Neutrophil (primary cell): ENCODE measurements at regions not wholly inside any gene's neighbourhood (a gene's known extent, or its start where the extent isn't known, plus 50 kb on each side); places are given as distances from the start of the nearest gene placed in this dataset.

Experiments used
- H3K27ac ChIP-seq: fragments of 200-600 bp; sonication (generic); 2 replicates; pipeline ENCODE4 v1.5.1; 2016; ENCODE audit warnings: mild to moderate bottlenecking, moderate library complexity
- H3K27me3 ChIP-seq: fragments of 200-600 bp; sonication (generic); 2 replicates; pipeline ENCODE4 v1.6.0; 2016; ENCODE audit warnings: mild to moderate bottlenecking
- H3K36me3 ChIP-seq: fragments of 200-600 bp; sonication (generic); 2 replicates; pipeline ENCODE4 v1.5.1; 2017
- H3K4me1 ChIP-seq, 2 experiments: fragments of 200-600 bp in 1 of 2; sonication (generic) in 1 of 2; 1 replicate in 1 of 2; 2 replicates in 1 of 2; pipeline versions ENCODE4 v1.5.1 to v1.6.1; 2013 to 2016; ENCODE audit warnings: low read depth in 1 of 2, low read length in 1 of 2, mild to moderate bottlenecking in 1 of 2, moderate library complexity in 1 of 2; ENCODE audit not compliant: control insufficient read depth in 1 of 2, insufficient read depth in 1 of 2
- H3K4me3 ChIP-seq, 2 experiments: fragments of 200-600 bp in 1 of 2; sonication (generic) in 1 of 2; 1 replicate in 1 of 2; 2 replicates in 1 of 2; pipeline ENCODE4 v1.5.1; 2013 to 2016; ENCODE audit warnings: low read depth in 1 of 2, low read length in 1 of 2, mild to moderate bottlenecking in 1 of 2, moderate library complexity in 1 of 2
- H3K9me3 ChIP-seq: fragments of 200-600 bp; sonication (generic); 2 replicates; pipeline ENCODE4 v1.5.1; 2016
- TF ChIP-seq, protein P1 (sequence below): fragments of 200-600 bp; sonication (generic); IDR thresholded peaks from 2 replicates; pipeline ENCODE4 v1.5.1; 2016; ENCODE audit warnings: antibody characterized with exemption

DNA sequence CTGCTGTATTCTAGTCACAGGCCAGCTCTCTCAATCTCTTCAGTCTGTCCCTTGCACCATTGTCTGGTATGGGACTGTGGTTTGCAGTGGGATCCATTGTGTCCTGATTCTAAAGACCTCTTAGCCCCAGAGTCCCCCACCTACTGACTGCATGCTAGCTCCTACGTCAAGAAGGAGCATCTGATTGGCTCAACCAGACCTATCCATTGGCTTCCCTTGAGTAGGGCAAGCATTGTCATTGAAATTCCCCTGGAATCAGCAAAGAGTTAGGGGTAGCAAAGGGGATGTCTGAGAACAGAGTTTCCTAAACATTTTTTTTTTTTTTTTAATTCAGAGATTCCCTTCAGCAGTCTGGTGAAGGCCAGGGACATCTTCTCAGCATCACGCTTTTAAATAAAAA lies 175.3 kb upstream of the MPHOSPH6 start:
- H3K27ac ChIP-seq, result no peak overlapping the region
- H3K36me3 ChIP-seq, result no peaks in the 10 kb centered on the region
- TF ChIP-seq, protein P1, sequence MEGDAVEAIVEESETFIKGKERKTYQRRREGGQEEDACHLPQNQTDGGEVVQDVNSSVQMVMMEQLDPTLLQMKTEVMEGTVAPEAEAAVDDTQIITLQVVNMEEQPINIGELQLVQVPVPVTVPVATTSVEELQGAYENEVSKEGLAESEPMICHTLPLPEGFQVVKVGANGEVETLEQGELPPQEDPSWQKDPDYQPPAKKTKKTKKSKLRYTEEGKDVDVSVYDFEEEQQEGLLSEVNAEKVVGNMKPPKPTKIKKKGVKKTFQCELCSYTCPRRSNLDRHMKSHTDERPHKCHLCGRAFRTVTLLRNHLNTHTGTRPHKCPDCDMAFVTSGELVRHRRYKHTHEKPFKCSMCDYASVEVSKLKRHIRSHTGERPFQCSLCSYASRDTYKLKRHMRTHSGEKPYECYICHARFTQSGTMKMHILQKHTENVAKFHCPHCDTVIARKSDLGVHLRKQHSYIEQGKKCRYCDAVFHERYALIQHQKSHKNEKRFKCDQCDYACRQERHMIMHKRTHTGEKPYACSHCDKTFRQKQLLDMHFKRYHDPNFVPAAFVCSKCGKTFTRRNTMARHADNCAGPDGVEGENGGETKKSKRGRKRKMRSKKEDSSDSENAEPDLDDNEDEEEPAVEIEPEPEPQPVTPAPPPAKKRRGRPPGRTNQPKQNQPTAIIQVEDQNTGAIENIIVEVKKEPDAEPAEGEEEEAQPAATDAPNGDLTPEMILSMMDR, result no peak

GRCh38 chr16:82344157-82344556 lies 174.1 kb upstream of the MPHOSPH6 start:
- H3K9me3 ChIP-seq, result no peaks in the 10 kb centered on the region

More for the DNA sequence above, 175.3 kb upstream of the MPHOSPH6 start:
- no peak overlapping the region for H3K4me3 ChIP-seq
- H3K27me3 ChIP-seq, result peaks cover 6% of the 10 kb centered on the region
- no peaks in the 10 kb centered on the region for H3K9me3 ChIP-seq
- H3K4me1 ChIP-seq, result no peaks in the 10 kb centered on the region

GRCh38 chr16:82341146-82341669 lies 171.2 kb upstream of the MPHOSPH6 start:
- TF ChIP-seq, protein P1, result no peak
- Histone ChIP-seq H3K4me3 (no peak overlapping the region), H3K27ac (no peak overlapping the region), H3K9me3 (no peaks in the 10 kb centered on the region), H3K4me1 (no peaks in the 10 kb centered on the region), H3K27me3 (peaks cover 6% of the 10 kb centered on the region), H3K36me3 (no peaks in the 10 kb centered on the region)

More at GRCh38 chr16:82344157-82344556, 174.1 kb upstream of the MPHOSPH6 start:
- Histone ChIP-seq H3K36me3 (no peaks in the 10 kb centered on the region), H3K4me3 (no peak overlapping the region), H3K27me3 (peaks cover 6% of the 10 kb centered on the region), H3K4me1 (no peaks in the 10 kb centered on the region), H3K27ac (no peak overlapping the region)
- TF ChIP-seq, protein P1, result no peak

DNA sequence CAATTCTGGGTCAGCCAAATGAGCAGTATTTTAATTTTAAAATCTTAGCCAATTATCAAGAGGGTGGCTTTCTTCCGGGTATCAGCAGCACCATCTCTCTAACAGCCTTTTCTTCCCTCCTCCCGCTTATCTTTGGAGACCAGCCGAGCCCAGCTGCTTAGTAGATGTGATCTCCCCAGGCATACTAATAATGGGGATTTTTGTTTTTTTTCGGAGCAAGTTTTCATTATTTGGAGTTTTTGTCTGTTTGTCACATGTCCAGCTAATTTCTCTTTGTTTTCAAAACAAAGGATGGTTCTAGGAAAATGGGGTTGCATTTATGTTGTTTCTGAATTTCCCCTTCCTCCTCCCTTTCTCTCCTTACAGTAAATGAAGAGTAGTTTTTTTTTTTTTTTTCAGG lies 170.5 kb upstream of the MPHOSPH6 start:
- TF ChIP-seq, protein P1, result no peak
- no peaks in the 10 kb centered on the region for H3K36me3 ChIP-seq

GRCh38 chr16:82337355-82337754 lies 167.3 kb upstream of the MPHOSPH6 start:
- TF ChIP-seq, protein P1, result no peak
- no peaks in the 10 kb centered on the region for H3K9me3 ChIP-seq
- H3K36me3 ChIP-seq, result no peaks in the 10 kb centered on the region
- no peak overlapping the region for H3K4me3 ChIP-seq
- H3K4me1 ChIP-seq, result no peaks in the 10 kb centered on the region
- no peak overlapping the region for H3K27ac ChIP-seq
- no peaks in the 10 kb centered on the region for H3K27me3 ChIP-seq

More for the DNA sequence above, 170.5 kb upstream of the MPHOSPH6 start:
- H3K27ac ChIP-seq, result no peak overlapping the region
- H3K27me3 ChIP-seq, result peaks cover 6% of the 10 kb centered on the region
- H3K4me1 ChIP-seq, result no peaks in the 10 kb centered on the region
- H3K4me3 ChIP-seq, result no peak overlapping the region
- no peaks in the 10 kb centered on the region for H3K9me3 ChIP-seq
